Karpas-422 (cell line): ENCODE measurements at regions not wholly inside any gene's neighbourhood (a gene's known extent, or its start where the extent isn't known, plus 50 kb on each side); places are given as distances from the start of the nearest gene placed in this dataset.
"Not testable (repeated sequence)": the region's sequence is repeated elsewhere in the genome, so short reads cannot be mapped to it uniquely, and the experiment has no call there.

Experiments used
- DNase-seq: peaks from one replicate; pipeline ENCODE4 v3.0.0-alpha.2; 2015
- H2AFZ ChIP-seq: fragments of 200-600 bp; sonication (generic); 2 replicates; pipeline ENCODE4 v1.6.1; 2014; ENCODE audit warnings: antibody characterized with exemption, low read length, mixed read lengths
- H3K27ac ChIP-seq: fragments of 200-600 bp; sonication (generic); 2 replicates; pipeline ENCODE4 v1.5.1; 2014; ENCODE audit warnings: mild to moderate bottlenecking, low read length, moderate library complexity
- H3K27me3 ChIP-seq: fragments of 200-600 bp; sonication (generic); 2 replicates; pipeline ENCODE4 v1.6.1; 2014; ENCODE audit warnings: low read length, mixed read lengths
- H3K36me3 ChIP-seq: fragments of 200-600 bp; sonication (generic); 2 replicates; pipeline ENCODE4 v1.6.1; 2014; ENCODE audit warnings: low read length, mixed read lengths; ENCODE audit not compliant: insufficient read depth
- H3K4me1 ChIP-seq: fragments of 200-600 bp; sonication (generic); 2 replicates; pipeline ENCODE4 v1.6.1; 2014; ENCODE audit warnings: mild to moderate bottlenecking, low read length, mixed read lengths
- H3K4me2 ChIP-seq: fragments of 200-600 bp; sonication (generic); 2 replicates; pipeline ENCODE4 v1.6.1; 2014; ENCODE audit warnings: low read length, low read depth, mild to moderate bottlenecking; ENCODE audit not compliant: poor library complexity, severe bottlenecking
- H3K4me3 ChIP-seq: fragments of 200-600 bp; sonication (generic); 2 replicates; pipeline ENCODE4 v1.5.1; 2014; ENCODE audit warnings: mild to moderate bottlenecking, antibody characterized with exemption, low read length, mixed read lengths
- H3K79me2 ChIP-seq: fragments of 200-600 bp; sonication (generic); 2 replicates; pipeline ENCODE4 v1.6.1; 2014; ENCODE audit warnings: mild to moderate bottlenecking, low read length, mixed read lengths
- H3K9ac ChIP-seq: fragments of 200-600 bp; sonication (generic); 2 replicates; pipeline ENCODE4 v1.6.0; 2014; ENCODE audit warnings: low read length
- H3K9me2 ChIP-seq: fragments of 200-600 bp; sonication (generic), shearing (Covaris generic); replicated peaks from 2 replicates; pipeline ENCODE4 v1.6.0; 2014; ENCODE audit warnings: mild to moderate bottlenecking, low read length, moderate library complexity; ENCODE audit not compliant: insufficient read depth
- H3K9me3 ChIP-seq: fragments of 300-700, 200-600 bp; sonication (generic); 2 replicates; pipeline ENCODE4 v1.6.1; 2014; ENCODE audit warnings: low read length, mixed read lengths
- H4K20me1 ChIP-seq: fragments of 200-600 bp; sonication (generic); 2 replicates; pipeline ENCODE4 v1.6.1; 2014; ENCODE audit warnings: mild to moderate bottlenecking, antibody characterized with exemption, low read length, low read depth; ENCODE audit not compliant: insufficient read depth

DNA sequence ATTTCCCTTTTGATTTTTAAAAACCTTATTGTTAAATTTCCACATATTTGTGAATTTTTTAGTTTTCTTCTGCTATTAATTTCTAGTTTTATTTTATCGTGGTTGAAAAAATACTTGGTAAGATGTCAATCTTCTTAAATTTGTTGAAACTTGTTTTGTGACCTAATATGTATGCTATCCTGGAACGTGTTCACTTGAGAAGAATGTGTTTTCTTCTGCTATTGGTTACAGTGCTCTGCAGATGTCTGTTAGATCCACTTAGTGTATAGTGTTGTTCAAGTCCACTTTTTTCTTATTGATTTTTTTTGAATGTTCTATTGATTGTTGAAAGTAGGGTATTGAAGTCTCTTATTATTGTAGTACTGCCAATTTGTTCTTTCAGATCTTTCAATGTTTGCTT, 116.5 kb upstream of the NETO1 start:
- no peak overlapping the region for H3K9ac ChIP-seq
- no peaks in the 10 kb centered on the region for H4K20me1 ChIP-seq
- no peaks in the 10 kb centered on the region for H3K27me3 ChIP-seq
- H3K36me3 ChIP-seq: no peaks in the 10 kb centered on the region
- H3K79me2 ChIP-seq: no peaks in the 10 kb centered on the region
- H3K9me2 ChIP-seq: no peaks in the 10 kb centered on the region
- H3K4me3 ChIP-seq: no peak overlapping the region
- H3K4me2 ChIP-seq: no peak overlapping the region
- no peak overlapping the region for H3K27ac ChIP-seq
- H2AFZ ChIP-seq: no peak overlapping the region
- DNase-seq: no peak
- H3K4me1 ChIP-seq: no peaks in the 10 kb centered on the region
- peaks cover 40% of the 10 kb centered on the region for H3K9me3 ChIP-seq

DNA sequence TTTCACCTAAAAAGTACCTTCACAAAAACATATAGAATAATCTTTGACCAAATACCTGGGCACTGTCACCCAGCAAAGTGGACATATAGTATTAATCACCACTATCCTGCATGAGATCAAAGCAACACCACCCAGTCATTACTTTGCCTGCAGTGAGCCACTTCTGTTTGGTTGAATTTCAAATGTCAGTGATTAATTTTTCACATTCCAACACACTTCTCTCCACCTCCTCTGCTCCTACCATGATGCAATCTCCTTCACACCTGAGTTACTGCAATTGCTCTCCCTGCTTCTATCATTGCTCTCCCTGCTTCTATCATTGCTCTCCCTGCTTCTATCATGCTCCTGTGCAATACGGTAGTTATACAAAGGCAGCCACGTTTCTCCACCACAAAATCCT, 106.1 kb upstream of the NETO1 start:
- Histone ChIP-seq H3K9me3 (peaks cover 16% of the 10 kb centered on the region), H3K79me2 (no peaks in the 10 kb centered on the region), H3K27ac (no peak overlapping the region), H3K36me3 (no peaks in the 10 kb centered on the region), H2AFZ (no peak overlapping the region), H3K4me3 (no peak overlapping the region), H3K9ac (no peak overlapping the region), H3K9me2 (no peaks in the 10 kb centered on the region), H4K20me1 (no peaks in the 10 kb centered on the region), H3K4me2 (no peak overlapping the region), H3K4me1 (no peaks in the 10 kb centered on the region), H3K27me3 (no peaks in the 10 kb centered on the region)
- DNase-seq: no peak

DNA sequence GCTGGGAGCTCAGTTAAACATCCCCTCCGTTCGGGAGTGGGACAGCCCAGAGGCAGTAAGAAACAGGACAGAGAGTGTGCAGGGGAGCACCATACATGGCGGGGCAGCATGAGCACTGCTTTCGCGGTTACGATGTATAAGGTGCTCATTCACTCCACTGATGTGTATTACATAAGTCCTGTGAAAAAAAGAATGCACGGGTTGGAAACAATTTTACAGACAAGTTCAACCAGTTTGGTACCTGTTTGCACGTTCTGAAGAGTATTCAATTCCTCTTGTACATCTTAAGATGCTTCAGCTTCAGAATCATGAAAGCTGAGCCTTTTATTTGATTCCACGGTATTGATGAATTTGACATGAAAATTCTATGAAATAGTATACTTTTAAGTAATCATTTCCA, 97.8 kb upstream of the NETO1 start:
- Histone ChIP-seq H3K27ac (no peak overlapping the region), H3K4me2 (no peak overlapping the region), H3K27me3 (no peaks in the 10 kb centered on the region), H3K9me2 (no peaks in the 10 kb centered on the region), H3K4me3 (no peak overlapping the region), H3K9me3 (peaks cover 17% of the 10 kb centered on the region), H2AFZ (no peak overlapping the region), H3K4me1 (no peaks in the 10 kb centered on the region), H3K79me2 (no peaks in the 10 kb centered on the region), H3K9ac (no peak overlapping the region), H3K36me3 (no peaks in the 10 kb centered on the region), H4K20me1 (no peaks in the 10 kb centered on the region)
- DNase-seq: no peak

DNA sequence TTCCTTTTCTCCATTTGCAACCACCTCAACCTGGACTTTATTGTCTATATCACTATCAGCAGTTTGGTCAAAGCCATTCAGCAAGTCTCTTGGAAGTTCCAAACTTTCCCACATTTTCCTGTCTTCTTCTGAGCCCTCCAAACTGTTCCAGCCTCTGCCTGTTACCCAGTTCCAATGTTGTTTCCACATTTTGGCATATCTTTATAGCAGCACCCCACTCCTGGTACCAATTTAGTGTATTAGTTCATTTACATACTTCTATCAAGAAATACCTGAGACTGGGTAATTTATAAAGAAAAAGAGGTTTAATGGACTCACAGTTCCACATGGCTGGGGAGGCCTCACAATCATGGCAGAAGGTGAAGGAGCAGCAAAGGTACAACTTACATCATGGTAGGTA, 90.4 kb upstream of the NETO1 start:
- H3K9ac ChIP-seq, H2AFZ ChIP-seq, H3K4me2 ChIP-seq, H3K27me3 ChIP-seq, H4K20me1 ChIP-seq, H3K9me2 ChIP-seq, DNase-seq, H3K79me2 ChIP-seq, H3K4me3 ChIP-seq, H3K27ac ChIP-seq, H3K36me3 ChIP-seq, H3K4me1 ChIP-seq: not testable (repeated sequence)
- H3K9me3 ChIP-seq: peaks cover 51% of the 10 kb centered on the region

DNA sequence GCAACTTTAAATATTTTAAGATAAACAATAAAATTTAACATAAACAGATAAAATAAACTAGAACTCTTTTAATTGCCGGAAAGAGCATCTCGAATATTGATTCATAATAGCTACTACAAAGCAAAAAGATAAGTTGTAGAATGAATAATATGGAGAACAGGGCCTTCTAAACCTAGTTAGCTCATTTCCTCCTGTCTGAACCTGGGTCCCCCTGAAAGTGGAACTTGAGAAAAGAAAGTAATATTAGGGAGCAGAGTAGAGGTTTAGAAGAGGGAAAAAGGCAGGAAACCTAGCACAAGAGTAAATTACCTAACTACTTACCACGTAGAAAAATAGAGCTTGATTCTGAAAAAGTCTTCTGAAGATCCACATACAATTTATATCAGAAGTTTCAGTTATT, 80.7 kb upstream of the NETO1 start:
- Histone ChIP-seq H3K9me3 (peaks cover 35% of the 10 kb centered on the region), H3K4me3 (no peak overlapping the region), H3K9ac (no peak overlapping the region), H2AFZ (no peak overlapping the region), H3K9me2 (no peaks in the 10 kb centered on the region), H3K4me1 (no peaks in the 10 kb centered on the region), H3K27me3 (no peaks in the 10 kb centered on the region), H3K36me3 (no peaks in the 10 kb centered on the region), H3K27ac (no peak overlapping the region), H3K79me2 (no peaks in the 10 kb centered on the region), H4K20me1 (no peaks in the 10 kb centered on the region), H3K4me2 (no peak overlapping the region)
- DNase-seq: no peak

DNA sequence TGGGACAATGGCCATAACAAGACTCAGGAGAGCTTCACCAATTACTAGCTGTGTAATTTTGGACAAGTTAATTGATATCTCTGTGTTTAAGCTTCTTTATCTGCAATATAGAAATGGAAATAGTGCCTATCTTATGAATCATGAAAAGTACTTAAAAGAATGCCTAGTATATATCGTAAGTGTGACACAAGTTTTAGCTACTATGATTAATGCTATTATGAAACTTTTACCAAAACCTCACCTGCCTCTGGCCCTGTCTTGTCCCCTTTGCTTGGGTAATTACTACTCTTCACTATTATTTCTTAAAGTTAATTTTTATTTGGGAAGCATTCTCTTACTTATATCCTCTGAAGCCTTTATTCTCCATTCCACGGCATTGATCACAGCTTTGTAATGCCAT, 75.0 kb upstream of the NETO1 start:
- H3K79me2 ChIP-seq: no peaks in the 10 kb centered on the region
- no peak overlapping the region for H3K4me3 ChIP-seq
- H3K9me2 ChIP-seq: no peaks in the 10 kb centered on the region
- DNase-seq: no peak
- H3K27ac ChIP-seq: no peak overlapping the region
- H3K4me2 ChIP-seq: no peak overlapping the region
- H3K36me3 ChIP-seq: no peaks in the 10 kb centered on the region
- H3K4me1 ChIP-seq: no peaks in the 10 kb centered on the region
- H3K9ac ChIP-seq: no peak overlapping the region
- no peak overlapping the region for H2AFZ ChIP-seq
- peaks cover 48% of the 10 kb centered on the region for H3K9me3 ChIP-seq
- no peaks in the 10 kb centered on the region for H4K20me1 ChIP-seq
- H3K27me3 ChIP-seq: no peaks in the 10 kb centered on the region

DNA sequence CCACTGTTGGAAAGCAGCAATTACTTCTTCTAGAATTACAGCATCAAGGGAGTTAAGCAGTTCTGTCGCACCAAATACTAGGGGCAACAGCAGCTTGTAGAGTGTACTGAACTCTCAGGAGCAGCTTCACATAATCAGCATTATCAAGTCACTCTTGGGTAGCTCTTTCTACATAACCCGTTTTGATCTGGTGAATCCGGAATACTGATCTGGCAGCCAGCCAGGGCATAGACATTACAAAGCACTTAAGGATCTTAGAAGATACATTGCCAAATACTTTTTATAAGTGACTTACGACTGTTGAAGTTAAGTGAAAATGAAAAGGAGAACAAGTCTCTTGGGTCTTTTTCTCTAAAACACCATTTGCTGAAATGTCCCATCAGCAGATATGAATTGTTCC, 73.2 kb upstream of the NETO1 start:
- no peak overlapping the region for H3K27ac ChIP-seq
- no peak overlapping the region for H2AFZ ChIP-seq
- no peaks in the 10 kb centered on the region for H3K27me3 ChIP-seq
- H3K4me2 ChIP-seq: no peak overlapping the region
- H3K4me1 ChIP-seq: no peaks in the 10 kb centered on the region
- no peaks in the 10 kb centered on the region for H4K20me1 ChIP-seq
- H3K9me2 ChIP-seq: no peaks in the 10 kb centered on the region
- no peak overlapping the region for H3K9ac ChIP-seq
- H3K36me3 ChIP-seq: no peaks in the 10 kb centered on the region
- no peaks in the 10 kb centered on the region for H3K79me2 ChIP-seq
- H3K9me3 ChIP-seq: peaks cover 60% of the 10 kb centered on the region
- no peak for DNase-seq
- no peak overlapping the region for H3K4me3 ChIP-seq

DNA sequence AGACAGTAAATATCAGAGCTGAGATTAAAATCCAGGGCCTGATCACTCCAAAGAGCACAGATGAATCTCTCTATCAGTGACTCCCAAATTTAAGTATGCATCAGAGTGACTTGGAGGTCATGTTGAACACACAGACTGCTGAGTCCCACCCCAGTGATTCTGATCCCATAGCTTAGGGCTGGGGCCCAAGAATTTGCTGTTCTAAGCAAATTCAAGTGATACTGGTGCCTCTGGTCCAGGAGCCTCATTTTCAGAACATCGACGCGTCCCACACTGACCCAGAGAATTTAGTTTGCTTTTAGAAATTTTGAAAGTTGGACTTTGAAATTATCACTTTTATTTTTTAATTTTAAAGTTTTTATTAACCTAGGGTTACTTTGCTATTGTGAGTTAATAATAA, 72.7 kb upstream of the NETO1 start:
- no peak overlapping the region for H3K9ac ChIP-seq
- no peak overlapping the region for H3K4me2 ChIP-seq
- no peaks in the 10 kb centered on the region for H3K79me2 ChIP-seq
- H3K9me2 ChIP-seq: no peaks in the 10 kb centered on the region
- no peak overlapping the region for H2AFZ ChIP-seq
- H3K36me3 ChIP-seq: no peaks in the 10 kb centered on the region
- DNase-seq: no peak
- peaks cover 62% of the 10 kb centered on the region for H3K9me3 ChIP-seq
- no peak overlapping the region for H3K27ac ChIP-seq
- no peaks in the 10 kb centered on the region for H3K27me3 ChIP-seq
- H3K4me1 ChIP-seq: no peaks in the 10 kb centered on the region
- no peaks in the 10 kb centered on the region for H4K20me1 ChIP-seq
- no peak overlapping the region for H3K4me3 ChIP-seq

DNA sequence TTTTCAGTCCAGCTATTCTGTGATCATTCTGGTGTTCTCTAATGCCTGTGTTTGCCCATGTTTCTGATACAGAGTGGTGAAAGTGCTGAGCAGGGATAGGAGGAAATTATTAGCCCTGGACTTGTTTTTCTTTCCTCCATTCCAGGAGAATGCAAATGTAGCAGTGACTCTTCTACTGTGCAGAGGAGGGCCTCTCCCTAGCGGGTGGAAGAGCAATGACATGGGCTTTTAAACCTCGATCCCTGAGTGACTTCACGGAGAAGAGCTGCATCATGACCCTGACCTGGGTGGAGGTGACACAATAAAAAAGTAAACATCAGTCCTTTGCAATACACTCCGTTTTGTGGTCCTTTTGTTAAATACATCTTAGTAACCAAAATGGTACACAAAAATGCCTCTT, 68.0 kb upstream of the NETO1 start:
- H3K79me2 ChIP-seq: no peaks in the 10 kb centered on the region
- no peaks in the 10 kb centered on the region for H3K36me3 ChIP-seq
- H3K9me2 ChIP-seq: no peaks in the 10 kb centered on the region
- no peak overlapping the region for H3K4me2 ChIP-seq
- H3K27me3 ChIP-seq: no peaks in the 10 kb centered on the region
- DNase-seq: no peak
- H3K9ac ChIP-seq: no peak overlapping the region
- H4K20me1 ChIP-seq: no peaks in the 10 kb centered on the region
- H3K9me3 ChIP-seq: peaks cover 55% of the 10 kb centered on the region
- H3K4me1 ChIP-seq: no peaks in the 10 kb centered on the region
- H2AFZ ChIP-seq: no peak overlapping the region
- no peak overlapping the region for H3K4me3 ChIP-seq
- no peak overlapping the region for H3K27ac ChIP-seq
